Osteocyte (in vitro differentiated cells): ENCODE measurements at regions not wholly inside any gene's neighbourhood (a gene's known extent, or its start where the extent isn't known, plus 50 kb on each side); places are given as distances from the start of the nearest gene placed in this dataset.
"Not testable (repeated sequence)": the region's sequence is repeated elsewhere in the genome, so short reads cannot be mapped to it uniquely, and the experiment has no call there.

Source experiments
- DNase-seq: peaks from one replicate; pipeline ENCODE4 v3.0.0; 2021; ENCODE audit warnings: mixed read lengths; ENCODE audit not compliant: unreplicated experiment; ENCODE audit errors: extremely low spot score
- H3K27ac Mint-ChIP-seq: one replicate; pipeline ENCODE4 v1.8.0; 2021; ENCODE audit warnings: mild to moderate bottlenecking, mixed read lengths; ENCODE audit not compliant: unreplicated experiment
- H3K27me3 Mint-ChIP-seq: one replicate; pipeline ENCODE4 v1.8.0; 2021; ENCODE audit warnings: mixed read lengths; ENCODE audit not compliant: unreplicated experiment
- H3K36me3 Mint-ChIP-seq: one replicate; pipeline ENCODE4 v1.8.0; 2021; ENCODE audit warnings: mixed read lengths; ENCODE audit not compliant: unreplicated experiment
- H3K4me1 Mint-ChIP-seq: one replicate; pipeline ENCODE4 v1.8.0; 2021; ENCODE audit warnings: mixed read lengths; ENCODE audit not compliant: unreplicated experiment
- H3K4me3 Mint-ChIP-seq: one replicate; pipeline ENCODE4 v1.8.0; 2021; ENCODE audit warnings: mild to moderate bottlenecking, moderate library complexity, mixed read lengths; ENCODE audit not compliant: unreplicated experiment
- H3K9me3 Mint-ChIP-seq: one replicate; pipeline ENCODE4 v1.8.0; 2021; ENCODE audit warnings: mixed read lengths; ENCODE audit not compliant: unreplicated experiment
- CTCF ChIP-seq: fragments of 200-600 bp; sonication (generic); IDR thresholded peaks from 2 replicates; pipeline ENCODE4 v1.5.0; 2021; ENCODE audit warnings: antibody characterized with exemption, mild to moderate bottlenecking, moderate library complexity

- no peak for DNase-seq
- Mint-ChIP-seq H3K9me3 (no peaks in the 10 kb centered on the region), H3K4me3 (no peak overlapping the region), H3K27me3 (no peaks in the 10 kb centered on the region), H3K27ac (no peak overlapping the region), H3K36me3 (no peaks in the 10 kb centered on the region), H3K4me1 (no peaks in the 10 kb centered on the region)
- no peak for TF ChIP-seq CTCF
Observed at GRCh38 chr3:78086150-78086549, 1046.3 kb downstream of the ROBO2 start.

- no peak for TF ChIP-seq CTCF
- no peak overlapping the region for H3K4me3 Mint-ChIP-seq
- no peak for DNase-seq
- no peaks in the 10 kb centered on the region for H3K9me3 Mint-ChIP-seq
- no peak overlapping the region for H3K27ac Mint-ChIP-seq
- no peaks in the 10 kb centered on the region for H3K36me3 Mint-ChIP-seq
- no peaks in the 10 kb centered on the region for H3K4me1 Mint-ChIP-seq
- H3K27me3 Mint-ChIP-seq, result peaks cover 2% of the 10 kb centered on the region
Observed at GRCh38 chr3:78087134-78087533, 1047.2 kb downstream of the ROBO2 start.

- no peak for TF ChIP-seq CTCF
- Mint-ChIP-seq H3K4me3 (no peak overlapping the region), H3K9me3 (no peaks in the 10 kb centered on the region), H3K4me1 (no peaks in the 10 kb centered on the region), H3K36me3 (no peaks in the 10 kb centered on the region), H3K27ac (no peak overlapping the region), H3K27me3 (peaks cover 2% of the 10 kb centered on the region)
- DNase-seq, result no peak
Observed at GRCh38 chr3:78088006-78088405, 1048.1 kb downstream of the ROBO2 start.

- DNase-seq, result no peak
- Mint-ChIP-seq H3K9me3 (peaks cover 4% of the 10 kb centered on the region), H3K36me3 (no peaks in the 10 kb centered on the region), H3K27me3 (peaks cover 2% of the 10 kb centered on the region), H3K4me1 (no peaks in the 10 kb centered on the region), H3K4me3 (no peak overlapping the region), H3K27ac (no peak overlapping the region)
- TF ChIP-seq CTCF, result no peak
Observed at GRCh38 chr3:78090382-78090781, 1050.5 kb downstream of the ROBO2 start.

GRCh38 chr3:78091478-78092119 is 1051.7 kb downstream of the ROBO2 start:
- H3K36me3 Mint-ChIP-seq, result no peaks in the 10 kb centered on the region
- H3K9me3 Mint-ChIP-seq, result peaks cover 4% of the 10 kb centered on the region
- peaks cover 2% of the 10 kb centered on the region for H3K27me3 Mint-ChIP-seq
- no peak for DNase-seq
- H3K4me1 Mint-ChIP-seq, result no peaks in the 10 kb centered on the region
- TF ChIP-seq CTCF, result no peak
- H3K4me3 Mint-ChIP-seq, result no peak overlapping the region
- H3K27ac Mint-ChIP-seq, result no peak overlapping the region

GRCh38 chr3:78092574-78092973 is 1052.7 kb downstream of the ROBO2 start:
- not testable (repeated sequence) for H3K9me3 Mint-ChIP-seq, H3K4me3 Mint-ChIP-seq, DNase-seq, H3K27ac Mint-ChIP-seq, H3K4me1 Mint-ChIP-seq, H3K27me3 Mint-ChIP-seq, H3K36me3 Mint-ChIP-seq
